ENCODE measurements at regions not wholly inside any gene's neighbourhood (a gene's known extent, or its start where the extent isn't known, plus 50 kb on each side); places are given as distances from the start of the nearest gene placed in this dataset.

- DNase-seq, result no peak
- no peaks in the 10 kb centered on the region for H3K27me3 ChIP-seq
- intact Hi-C loops (cut with DNase I; ENCODE audit: low total_unique reads) (no loop called here), in situ Hi-C loops (cut with MboI; ENCODE audit: low pct_ligation_motif_present in 1 of 4, low pct_unique_long_range_greater_than_20kb in 1 of 4, low sequenced_read_pairs in 3 of 4) (no loop called here)
- H3K36me3 ChIP-seq, result no peaks in the 10 kb centered on the region
- no peak overlapping the region for H3K4me3 ChIP-seq
- no peaks in the 10 kb centered on the region for H3K9me3 ChIP-seq
- H3K4me1 ChIP-seq, result no peaks in the 10 kb centered on the region
- TF ChIP-seq POLR2AphosphoS5 (IDR thresholded peaks at IDR 0.05) (no peak), CTCF (IDR thresholded peaks at IDR 0.05) (no peak), EP300 (IDR thresholded peaks at IDR 0.05; ENCODE audit: low read depth) (no peak), POLR2A (IDR thresholded peaks at IDR 0.05) (no peak)
- WGBS, 2 donors (ENCODE audit: low coverage in 1 of 2), result 80 to 85% methylated on average over 2 to 3 of the region's 3 CpGs
- H3K27ac ChIP-seq, result no peak overlapping the region
Observed at GRCh38 chr2:58545300-58546280, 304.5 kb upstream of the FANCL start.

GRCh38 chr2:58543442-58543841, 302.3 kb upstream of the FANCL start:
- Histone ChIP-seq H3K36me3 (no peaks in the 10 kb centered on the region), H3K4me1 (no peaks in the 10 kb centered on the region), H3K4me3 (no peak overlapping the region), H3K9me3 (no peaks in the 10 kb centered on the region), H3K27ac (no peak overlapping the region), H3K27me3 (no peaks in the 10 kb centered on the region)
- intact Hi-C loops (cut with DNase I; ENCODE audit: low total_unique reads) (no loop called here), in situ Hi-C loops (cut with MboI; ENCODE audit: low pct_ligation_motif_present in 1 of 4, low pct_unique_long_range_greater_than_20kb in 1 of 4, low sequenced_read_pairs in 3 of 4) (no loop called here)
- no peak for TF ChIP-seq CTCF (IDR thresholded peaks at IDR 0.05)
- no peak for TF ChIP-seq POLR2A (IDR thresholded peaks at IDR 0.05)
- TF ChIP-seq EP300 (IDR thresholded peaks at IDR 0.05; ENCODE audit: low read depth), result no peak
- TF ChIP-seq POLR2AphosphoS5 (IDR thresholded peaks at IDR 0.05), result no peak
- no peak for DNase-seq
- WGBS, 2 donors (ENCODE audit: low coverage in 1 of 2), result 51 to 82% methylated on average over 3 of the region's 3 CpGs

- TF ChIP-seq EP300 (IDR thresholded peaks at IDR 0.05; ENCODE audit: low read depth), result no peak
- no peak for TF ChIP-seq CTCF (IDR thresholded peaks at IDR 0.05)
- TF ChIP-seq POLR2A (IDR thresholded peaks at IDR 0.05), result no peak
- intact Hi-C loops (cut with DNase I; ENCODE audit: low total_unique reads) (no loop called here), in situ Hi-C loops (cut with MboI; ENCODE audit: low pct_ligation_motif_present in 1 of 4, low pct_unique_long_range_greater_than_20kb in 1 of 4, low sequenced_read_pairs in 3 of 4) (no loop called here)
- DNase-seq, result no peak
- Histone ChIP-seq H3K27ac (no peak overlapping the region), H3K9me3 (no peaks in the 10 kb centered on the region), H3K4me1 (no peaks in the 10 kb centered on the region), H3K4me3 (no peak overlapping the region), H3K27me3 (no peaks in the 10 kb centered on the region), H3K36me3 (no peaks in the 10 kb centered on the region)
- WGBS, 2 donors (ENCODE audit: low coverage in 1 of 2), result 64 to 69% methylated on average over 6 to 7 of the region's 7 CpGs
Observed at GRCh38 chr2:58541511-58541910, 300.4 kb upstream of the FANCL start.

- WGBS, 2 donors (ENCODE audit: low coverage in 1 of 2), result 39 to 75% methylated on average over 2 to 4 of the region's 4 CpGs
- Histone ChIP-seq H3K4me3 (no peak overlapping the region), H3K4me1 (no peaks in the 10 kb centered on the region), H3K27me3 (no peaks in the 10 kb centered on the region), H3K9me3 (no peaks in the 10 kb centered on the region), H3K27ac (no peak overlapping the region), H3K36me3 (no peaks in the 10 kb centered on the region)
- TF ChIP-seq POLR2AphosphoS5 (IDR thresholded peaks at IDR 0.05) (no peak), EP300 (IDR thresholded peaks at IDR 0.05; ENCODE audit: low read depth) (no peak), CTCF (IDR thresholded peaks at IDR 0.05) (no peak), POLR2A (IDR thresholded peaks at IDR 0.05) (no peak)
- in situ Hi-C loops (cut with MboI; ENCODE audit: low pct_ligation_motif_present in 1 of 4, low pct_unique_long_range_greater_than_20kb in 1 of 4, low sequenced_read_pairs in 3 of 4) (no loop called here), intact Hi-C loops (cut with DNase I; ENCODE audit: low total_unique reads) (no loop called here)
- DNase-seq, result no peak
Observed at GRCh38 chr2:58540681-58541080, 299.6 kb upstream of the FANCL start.

All from transverse colon (tissue), 4 donors.